H9 (cell line): ENCODE measurements at regions not wholly inside any gene's neighbourhood (a gene's known extent, or its start where the extent isn't known, plus 50 kb on each side); places are given as distances from the start of the nearest gene placed in this dataset.

Experiments
- DNase-seq: peaks from one replicate; pipeline ENCODE4 v3.0.0-alpha.2; 2017
- H2AFZ ChIP-seq: one replicate; pipeline ENCODE4 v1.6.1; 2013; ENCODE audit warnings: mild to moderate bottlenecking, low read length, control low read depth, moderate library complexity
- H2AK5ac ChIP-seq: 2 replicates; pipeline ENCODE4 v1.6.1; 2013; ENCODE audit warnings: low read length, control low read depth, mixed read lengths; ENCODE audit not compliant: insufficient read length
- H2BK120ac ChIP-seq: one replicate; pipeline ENCODE4 v1.6.1; 2013; ENCODE audit warnings: low read depth, mild to moderate bottlenecking, low read length, control low read depth, inconsistent platforms; ENCODE audit not compliant: poor library complexity, severe bottlenecking
- H2BK12ac ChIP-seq: 2 replicates; pipeline ENCODE4 v1.6.1; 2013; ENCODE audit warnings: low read length, control low read depth, mixed read lengths, low read depth; ENCODE audit not compliant: insufficient read length
- H2BK15ac ChIP-seq: 2 replicates; pipeline ENCODE4 v1.6.1; 2013; ENCODE audit warnings: low read depth, low read length, control low read depth
- H2BK20ac ChIP-seq: one replicate; pipeline ENCODE4 v1.6.1; 2013; ENCODE audit warnings: low read depth, mild to moderate bottlenecking, low read length, control low read depth, inconsistent platforms; ENCODE audit not compliant: poor library complexity, severe bottlenecking
- H2BK5ac ChIP-seq: 2 replicates; pipeline ENCODE4 v1.6.1; 2013; ENCODE audit warnings: low read length, control low read depth, mixed read lengths; ENCODE audit not compliant: insufficient read length
- H3K14ac ChIP-seq: 2 replicates; pipeline ENCODE4 v1.6.1; 2013; ENCODE audit warnings: low read length, control low read depth; ENCODE audit not compliant: insufficient read depth
- H3K18ac ChIP-seq: 2 replicates; pipeline ENCODE4 v1.6.1; 2013; ENCODE audit warnings: low read depth, mild to moderate bottlenecking, mixed read lengths, low read length, control low read depth; ENCODE audit not compliant: insufficient read length
- H3K23ac ChIP-seq: 2 replicates; pipeline ENCODE4 v1.6.1; 2013; ENCODE audit warnings: low read length, control low read depth, mixed read lengths, low read depth; ENCODE audit not compliant: insufficient read length
- H3K23me2 ChIP-seq: 2 replicates; pipeline ENCODE4 v1.6.1; 2013; ENCODE audit warnings: low read depth, mild to moderate bottlenecking, mixed read lengths, low read length, control low read depth; ENCODE audit not compliant: insufficient read length, poor library complexity, severe bottlenecking
- H3K27ac ChIP-seq: 2 replicates; pipeline ENCODE4 v1.5.1; 2013; ENCODE audit warnings: low read length, control low read depth, mixed read lengths, low read depth; ENCODE audit not compliant: insufficient read length
- H3K27me3 ChIP-seq: 2 replicates; pipeline ENCODE4 v1.6.1; 2013; ENCODE audit warnings: low read length, control low read depth, inconsistent platforms; ENCODE audit not compliant: insufficient read depth
- H3K4ac ChIP-seq: 2 replicates; pipeline ENCODE4 v1.6.1; 2013; ENCODE audit warnings: low read depth, mild to moderate bottlenecking, control low read depth, inconsistent platforms, low read length, moderate library complexity
- H3K4me1 ChIP-seq: 2 replicates; pipeline ENCODE4 v1.6.1; 2013; ENCODE audit warnings: low read length, control low read depth, inconsistent platforms; ENCODE audit not compliant: insufficient read depth
- H3K4me2 ChIP-seq: 2 replicates; pipeline ENCODE4 v1.6.1; 2013; ENCODE audit warnings: low read length, control low read depth, mixed read lengths; ENCODE audit not compliant: insufficient read length, insufficient read depth
- H3K56ac ChIP-seq: 2 replicates; pipeline ENCODE4 v1.6.1; 2013; ENCODE audit warnings: low read depth, mild to moderate bottlenecking, mixed read lengths, low read length, control low read depth; ENCODE audit not compliant: insufficient read length
- H3K79me1 ChIP-seq: 2 replicates; pipeline ENCODE4 v1.6.1; 2013; ENCODE audit warnings: low read depth, mild to moderate bottlenecking, moderate library complexity, low read length, control low read depth, inconsistent platforms; ENCODE audit not compliant: insufficient read depth, poor library complexity, severe bottlenecking
- H3K79me2 ChIP-seq: 2 replicates; pipeline ENCODE4 v1.6.1; 2013; ENCODE audit warnings: low read length, control low read depth, inconsistent platforms; ENCODE audit not compliant: insufficient read depth
- H3K9ac ChIP-seq: 2 replicates; pipeline ENCODE4 v1.6.1; 2013; ENCODE audit warnings: low read length, control low read depth, mixed read lengths; ENCODE audit not compliant: insufficient read length; ENCODE audit errors: extremely low read depth
- H3K9me3 ChIP-seq: one replicate; pipeline ENCODE4 v1.6.1; 2013; ENCODE audit warnings: low read depth, low read length, inconsistent platforms; ENCODE audit not compliant: control insufficient read depth
- H3T11ph ChIP-seq: one replicate; pipeline ENCODE4 v1.6.1; 2013; ENCODE audit warnings: mild to moderate bottlenecking, low read length, control low read depth, inconsistent platforms
- H4K20me1 ChIP-seq: one replicate; pipeline ENCODE4 v1.6.1; 2013; ENCODE audit not compliant: control insufficient read depth, insufficient read length, insufficient read depth
- H4K5ac ChIP-seq: 2 replicates; pipeline ENCODE4 v1.6.1; 2013; ENCODE audit warnings: low read depth, mild to moderate bottlenecking, mixed read lengths, low read length, control low read depth; ENCODE audit not compliant: insufficient read length
- H4K8ac ChIP-seq: replicated peaks from 2 replicates; pipeline ENCODE4 v1.6.1; 2013; ENCODE audit warnings: low read length, control low read depth, mixed read lengths, low read depth; ENCODE audit not compliant: insufficient read length
- H4K91ac ChIP-seq: 2 replicates; pipeline ENCODE4 v1.6.1; 2013; ENCODE audit warnings: low read depth, mild to moderate bottlenecking, moderate library complexity, mixed read lengths, low read length, control low read depth; ENCODE audit not compliant: insufficient read length
- H3K27ac Mint-ChIP-seq, 3 experiments: 2 replicates in 2 of 3; 3 replicates in 1 of 3; pipeline ENCODE4 v1.8.0; 2020 to 2021; ENCODE audit warnings: mixed read lengths in 3 of 3, mild to moderate bottlenecking in 1 of 3, moderate library complexity in 1 of 3
- H3K27me3 Mint-ChIP-seq: 2 replicates; pipeline ENCODE4 v1.8.0; 2021; ENCODE audit warnings: low read depth, mild to moderate bottlenecking, moderate library complexity, mixed read lengths
- H3K36me3 Mint-ChIP-seq, 3 experiments: 2 replicates in 2 of 3; 3 replicates in 1 of 3; pipeline ENCODE4 v1.8.0; 2020 to 2021; ENCODE audit warnings: low read depth in 3 of 3, mixed read lengths in 3 of 3; ENCODE audit not compliant: insufficient read depth in 1 of 3
- H3K4me1 Mint-ChIP-seq, 2 experiments: 2 replicates each; pipeline ENCODE4 v1.8.0; 2020; ENCODE audit warnings: mixed read lengths in 2 of 2
- H3K4me3 Mint-ChIP-seq, 2 experiments: 2 replicates in 1 of 2; 3 replicates in 1 of 2; pipeline ENCODE4 v1.8.0; 2020 to 2021; ENCODE audit warnings: mild to moderate bottlenecking in 2 of 2, mixed read lengths in 2 of 2, moderate library complexity in 1 of 2
- H3K9me3 Mint-ChIP-seq, 2 experiments: 2 replicates in 1 of 2; 3 replicates in 1 of 2; pipeline ENCODE4 v1.8.0; 2020; ENCODE audit warnings: mild to moderate bottlenecking in 2 of 2, mixed read lengths in 2 of 2, moderate library complexity in 1 of 2
- CTCF ChIP-seq: fragments of 200-600 bp; sonication (generic); conservative IDR thresholded peaks from 3 replicates; pipeline ENCODE4 v1.8.0; 2021; ENCODE audit warnings: antibody characterized with exemption, mild to moderate bottlenecking
- WGBS: extraction: QIAGEN DNeasy Blood & Tissue Kit; methylation state at CpG from one replicate; pipeline ENCODE4 v1.1.7; 2013; ENCODE audit warnings: missing lambda C conversion rate, low lambda C conversion rate, mixed read lengths; ENCODE audit not compliant: insufficient read length; ENCODE audit errors: extremely low coverage; 5-methylcytosine and 5-hydroxymethylcytosine counted together

DNA sequence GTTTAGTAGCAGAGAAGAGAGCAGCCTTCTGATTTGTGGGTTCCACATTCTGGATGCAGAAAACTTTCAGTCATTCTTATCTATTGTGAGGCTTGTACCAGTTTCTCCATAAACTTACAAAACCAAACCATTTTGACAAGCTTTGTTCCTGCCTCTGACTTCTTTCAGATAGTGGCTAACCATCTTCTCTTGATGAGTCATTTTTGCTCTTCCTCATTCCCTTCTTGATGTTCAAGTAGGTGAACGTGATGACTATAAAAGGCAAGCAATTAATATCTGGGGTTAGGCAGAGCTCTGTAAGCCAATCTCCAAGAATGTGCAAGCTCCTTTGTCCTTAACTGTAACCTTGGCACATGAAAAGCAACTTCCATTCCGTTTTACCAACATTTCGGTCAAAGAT lies 2083.1 kb upstream of the PIK3C3 start:
- Histone ChIP-seq H3K23me2 (no peaks in the 10 kb centered on the region), H3K79me1 (no peaks in the 10 kb centered on the region), H4K20me1 (no peaks in the 10 kb centered on the region), H4K8ac (no peak overlapping the region), H3K27ac (no peak overlapping the region), H2BK12ac (no peak overlapping the region), H3K9me3 (no peaks in the 10 kb centered on the region), H2BK20ac (no peak overlapping the region), H3K9ac (no peak overlapping the region), H3K79me2 (no peaks in the 10 kb centered on the region), H2BK15ac (no peak overlapping the region), H3K18ac (no peak overlapping the region), H4K91ac (no peak overlapping the region), H4K5ac (no peak overlapping the region), H3K4me1 (no peaks in the 10 kb centered on the region), H3K14ac (no peak overlapping the region), H3T11ph (no peak overlapping the region), H3K4ac (no peak overlapping the region), H2AFZ (no peak overlapping the region), H3K27me3 (no peaks in the 10 kb centered on the region), H3K23ac (no peak overlapping the region), H2BK5ac (no peak overlapping the region), H3K56ac (no peak overlapping the region), H2AK5ac (no peak overlapping the region), H2BK120ac (no peak overlapping the region), H3K4me2 (no peak overlapping the region)
- Mint-ChIP-seq H3K4me3 (no peak overlapping the region), H3K9me3 (no peaks in the 10 kb centered on the region), H3K27ac (no peak overlapping the region), H3K27me3 (no peaks in the 10 kb centered on the region; the same call in 1 of the 2 replicates), H3K4me1 (no peaks in the 10 kb centered on the region), H3K36me3 (no peaks in the 10 kb centered on the region)
- TF ChIP-seq CTCF = no peak
- WGBS = no CpG with 5 or more reads among the region's 3 CpGs
- no peak for DNase-seq
